GM21360 (cell line): ENCODE measurements at regions not wholly inside any gene's neighbourhood (a gene's known extent, or its start where the extent isn't known, plus 50 kb on each side); places are given as distances from the start of the nearest gene placed in this dataset.
"Not testable (repeated sequence)": the region's sequence is repeated elsewhere in the genome, so short reads cannot be mapped to it uniquely, and the experiment has no call there.

ENCODE experiments used
- ATAC-seq: cut with Tn5 transposase; IDR thresholded peaks from one replicate; pipeline ENCODE4 v1.9.1; 2021; ENCODE audit warnings: mild to moderate bottlenecking, moderate library complexity; ENCODE audit not compliant: unreplicated experiment

GRCh38 chr1:38153778-38154470 is 107.3 kb upstream of the POU3F1 start:
- no peak for ATAC-seq

GRCh38 chr1:38153066-38153777 is 106.6 kb upstream of the POU3F1 start:
- no peak for ATAC-seq

GRCh38 chr1:38152351-38153065 is 105.9 kb upstream of the POU3F1 start:
- no peak for ATAC-seq

GRCh38 chr1:38151399-38151798 is 104.8 kb upstream of the POU3F1 start:
- ATAC-seq, result no peak

GRCh38 chr1:38146079-38146478 is 99.5 kb upstream of the POU3F1 start:
- ATAC-seq, result not testable (repeated sequence)

GRCh38 chr1:38142606-38143005 is 96.0 kb upstream of the POU3F1 start:
- no peak for ATAC-seq

- ATAC-seq, result no peak
Observed at GRCh38 chr1:38141483-38141882, 94.9 kb upstream of the POU3F1 start.

GRCh38 chr1:38139738-38140487 is 93.3 kb upstream of the POU3F1 start:
- ATAC-seq, result no peak

GRCh38 chr1:38138498-38139233 is 92.1 kb upstream of the POU3F1 start:
- no peak for ATAC-seq

GRCh38 chr1:38137164-38137563 is 90.6 kb upstream of the POU3F1 start:
- no peak for ATAC-seq

GRCh38 chr1:38135625-38136414 is 89.2 kb upstream of the POU3F1 start:
- no peak for ATAC-seq

- no peak for ATAC-seq
Observed at GRCh38 chr1:38134294-38134755, 87.7 kb upstream of the POU3F1 start.

GRCh38 chr1:38133756-38134155 is 87.2 kb upstream of the POU3F1 start:
- ATAC-seq, result no peak

GRCh38 chr1:38133304-38133703 is 86.7 kb upstream of the POU3F1 start:
- no peak for ATAC-seq

- ATAC-seq, result no peak
Observed at GRCh38 chr1:38132681-38133080, 86.1 kb upstream of the POU3F1 start.

GRCh38 chr1:38131024-38131585 is 84.5 kb upstream of the POU3F1 start:
- no peak for ATAC-seq

- ATAC-seq, result no peak
Observed at GRCh38 chr1:38129971-38130370, 83.4 kb upstream of the POU3F1 start.

- ATAC-seq, result no peak
Observed at GRCh38 chr1:38129473-38129872, 82.9 kb upstream of the POU3F1 start.

- ATAC-seq, result no peak
Observed at GRCh38 chr1:38128926-38129453, 82.4 kb upstream of the POU3F1 start.
